ENCODE measurements at regions not wholly inside any gene's neighbourhood (a gene's known extent, or its start where the extent isn't known, plus 50 kb on each side); places are given as distances from the start of the nearest gene placed in this dataset.
"Not testable (repeated sequence)": the region's sequence is repeated elsewhere in the genome, so short reads cannot be mapped to it uniquely, and the experiment has no call there.

GRCh38 chr10:38437359-38437758 is 343.2 kb downstream of the ZNF37A start:
- not testable (repeated sequence) for TF ChIP-seq ZNF274 (IDR thresholded peaks at IDR 0.05; ENCODE audit: low read depth, low read length); YY1 (IDR thresholded peaks at IDR 0.05; ENCODE audit: insufficient read depth, insufficient read length); SUZ12 (IDR thresholded peaks at IDR 0.05; ENCODE audit: extremely low read depth, insufficient read depth, insufficient read length)
